HEK293 (cell line): ENCODE measurements at regions not wholly inside any gene's neighbourhood (a gene's known extent, or its start where the extent isn't known, plus 50 kb on each side); places are given as distances from the start of the nearest gene placed in this dataset.

ENCODE experiments used
- CTCF ChIA-PET: fragments of 350-600 bp; formaldehyde crosslinking; extraction: SDS; loops from one replicate; lab custom pipeline; 2021; ENCODE audit warnings: antibody characterized with exemption; lab: Yijun Ruan, JAX
- POLR2A ChIA-PET: fragments of 300-600 bp; formaldehyde crosslinking; extraction: SDS; loops from one replicate; lab custom pipeline; 2020; ENCODE audit warnings: antibody characterized with exemption, inconsistent platforms; lab: Yijun Ruan, JAX
- H3K27ac ChIP-seq: fragments of 200-500 bp; sonication (Bioruptor generic); 2 replicates; pipeline ENCODE4 v1.5.1; 2014; ENCODE audit warnings: low read depth, low read length, control low read depth, inconsistent platforms; ENCODE audit errors: extremely low read depth
- H3K36me3 ChIP-seq, 2 experiments: fragments of 200-500 bp in 1 of 2; sonication (Bioruptor generic) in 1 of 2; 1 replicate in 1 of 2; 2 replicates in 1 of 2; pipeline ENCODE4 v1.5.1; 2014 to 2017; ENCODE audit warnings: inconsistent platforms in 2 of 2, low read length in 2 of 2; ENCODE audit not compliant: control insufficient read depth in 2 of 2, insufficient read depth in 1 of 2
- H3K4me1 ChIP-seq: fragments of 200-500 bp; sonication (Bioruptor generic); 2 replicates; pipeline ENCODE4 v1.5.1; 2014; ENCODE audit warnings: mild to moderate bottlenecking, low read length, inconsistent platforms; ENCODE audit not compliant: control insufficient read depth, insufficient read depth
- H3K4me3 ChIP-seq: 2 replicates; pipeline ENCODE4 v1.5.1; 2011; ENCODE audit warnings: low read depth, mild to moderate bottlenecking, control low read depth, low read length, moderate library complexity
- H3K9me3 ChIP-seq: fragments of 200-500 bp; sonication (Bioruptor generic); 2 replicates; pipeline ENCODE4 v1.5.1; 2014; ENCODE audit warnings: low read depth, low read length, inconsistent platforms; ENCODE audit not compliant: control insufficient read depth, insufficient read depth
- GLIS1 ChIP-seq: fragments of 450-650 bp; formaldehyde crosslinking; IDR thresholded peaks from 2 replicates; pipeline ENCODE4 v1.5.1; 2016; ENCODE audit warnings: missing biosample characterization, missing genetic modification characterization
- GLIS2 ChIP-seq: fragments of 450-650 bp; formaldehyde crosslinking; IDR thresholded peaks from 2 replicates; pipeline ENCODE4 v1.5.1; 2016; ENCODE audit warnings: missing biosample characterization, missing genetic modification characterization
- SP2 ChIP-seq: fragments of 450-650 bp; formaldehyde crosslinking; IDR thresholded peaks from 2 replicates; pipeline ENCODE4 v1.5.1; 2016; ENCODE audit warnings: missing biosample characterization, missing genetic modification characterization
- WT1 ChIP-seq: fragments of 450-650 bp; formaldehyde crosslinking; IDR thresholded peaks from 2 replicates; pipeline ENCODE4 v1.5.1; 2016; ENCODE audit warnings: missing biosample characterization, missing genetic modification characterization
- ZIC2 ChIP-seq: fragments of 450-650 bp; formaldehyde crosslinking; IDR thresholded peaks from 2 replicates; pipeline ENCODE4 v1.5.1; 2016; ENCODE audit warnings: missing biosample characterization, missing genetic modification characterization
- ZNF146 ChIP-seq: fragments of 450-650 bp; formaldehyde crosslinking; IDR thresholded peaks from 2 replicates; pipeline ENCODE4 v1.5.1; 2016; ENCODE audit warnings: missing biosample characterization, missing genetic modification characterization
- ZNF169 ChIP-seq: fragments of 450-650 bp; formaldehyde crosslinking; IDR thresholded peaks from 2 replicates; pipeline ENCODE4 v1.5.1; 2016; ENCODE audit warnings: missing biosample characterization, missing genetic modification characterization
- ZNF423 ChIP-seq: fragments of 450-650 bp; formaldehyde crosslinking; IDR thresholded peaks from 2 replicates; pipeline ENCODE4 v1.5.1; 2016; ENCODE audit warnings: missing biosample characterization, missing genetic modification characterization
- ZNF501 ChIP-seq: fragments of 450-650 bp; formaldehyde crosslinking; IDR thresholded peaks from 2 replicates; pipeline ENCODE4 v1.5.1; 2016; ENCODE audit warnings: missing biosample characterization, missing genetic modification characterization
- ZNF530 ChIP-seq: fragments of 450-650 bp; formaldehyde crosslinking; IDR thresholded peaks from 2 replicates; pipeline ENCODE4 v1.5.1; 2016; ENCODE audit warnings: low read depth, missing biosample characterization, missing genetic modification characterization
- ZNF549 ChIP-seq: fragments of 450-650 bp; IDR thresholded peaks from 2 replicates; pipeline ENCODE4 v1.5.1; 2018; ENCODE audit warnings: missing biosample characterization, missing genetic modification characterization, mild to moderate bottlenecking, inconsistent platforms, moderate library complexity
- ZNF830 ChIP-seq: fragments of 450-650 bp; IDR thresholded peaks from 2 replicates; pipeline ENCODE4 v1.5.0; 2018; ENCODE audit warnings: missing biosample characterization, missing genetic modification characterization, low read depth, mild to moderate bottlenecking, moderate library complexity
- TF ChIP-seq, protein P1 (sequence below): fragments of 450-650 bp; formaldehyde crosslinking; IDR thresholded peaks from 2 replicates; pipeline ENCODE4 v1.5.1; 2017; ENCODE audit warnings: missing biosample characterization, missing genetic modification characterization
- TF ChIP-seq, protein P2 (sequence below): fragments of 450-650 bp; formaldehyde crosslinking; IDR thresholded peaks from 2 replicates; pipeline ENCODE4 v1.5.1; 2016; ENCODE audit warnings: missing biosample characterization, missing genetic modification characterization
- TF ChIP-seq, protein P3 (sequence below): fragments of 450-650 bp; formaldehyde crosslinking; IDR thresholded peaks from 2 replicates; pipeline ENCODE4 v1.5.1; 2016; ENCODE audit warnings: missing biosample characterization, missing genetic modification characterization
- TF ChIP-seq, protein P4 (sequence below): fragments of 450-650 bp; formaldehyde crosslinking; IDR thresholded peaks from 2 replicates; pipeline ENCODE4 v1.5.1; 2016; ENCODE audit warnings: missing biosample characterization, missing genetic modification characterization, low read depth
- TF ChIP-seq, protein P5 (sequence below): fragments of 450-650 bp; formaldehyde crosslinking; IDR thresholded peaks from 2 replicates; pipeline ENCODE4 v1.5.1; 2016; ENCODE audit warnings: missing biosample characterization, missing genetic modification characterization
- TF ChIP-seq, protein P6 (sequence below): fragments of 450-650 bp; formaldehyde crosslinking; IDR thresholded peaks from 2 replicates; pipeline ENCODE4 v1.5.1; 2017; ENCODE audit warnings: missing biosample characterization, missing genetic modification characterization
- TF ChIP-seq, protein P7 (sequence below): fragments of 450-650 bp; formaldehyde crosslinking; IDR thresholded peaks from 2 replicates; pipeline ENCODE4 v1.5.1; 2016; ENCODE audit warnings: missing biosample characterization, missing genetic modification characterization

DNA sequence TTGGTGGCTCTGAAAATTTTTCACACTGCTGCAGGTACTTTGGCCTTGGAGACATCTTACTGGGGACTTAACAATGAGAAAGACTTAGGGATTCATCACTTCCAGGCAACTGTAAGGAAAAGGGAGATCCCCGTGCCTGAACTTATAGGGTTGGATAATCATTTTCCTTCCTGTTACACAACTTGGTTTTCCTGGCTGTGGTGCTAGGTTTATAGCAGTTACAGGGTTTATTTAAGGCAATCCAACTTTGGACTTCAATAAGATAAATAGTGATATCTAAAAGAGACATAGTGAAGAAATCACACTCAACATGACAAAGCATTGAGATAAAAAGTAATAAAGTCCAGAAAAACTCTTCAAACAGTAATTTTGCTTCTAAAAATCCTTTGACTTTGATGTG is 70.2 kb upstream of the RAPH1 start:
- no peaks in the 10 kb centered on the region for H3K36me3 ChIP-seq
- no peak overlapping the region for H3K4me3 ChIP-seq
- ChIA-PET POLR2A (no interaction called here), CTCF (interaction anchor here (0.6 kb wide), 1 partner anchor 903 kb away, joined by 4 read pairs; no protein-coding TSS in a partner anchor)
- no peaks in the 10 kb centered on the region for H3K4me1 ChIP-seq
- TF ChIP-seq ZNF501 (no peak), ZIC2 (tag by site-specific recombination) (no peak), WT1 (tag by site-specific recombination) (no peak), ZNF146 (tag by site-specific recombination) (no peak)
- TF ChIP-seq, protein P1, sequence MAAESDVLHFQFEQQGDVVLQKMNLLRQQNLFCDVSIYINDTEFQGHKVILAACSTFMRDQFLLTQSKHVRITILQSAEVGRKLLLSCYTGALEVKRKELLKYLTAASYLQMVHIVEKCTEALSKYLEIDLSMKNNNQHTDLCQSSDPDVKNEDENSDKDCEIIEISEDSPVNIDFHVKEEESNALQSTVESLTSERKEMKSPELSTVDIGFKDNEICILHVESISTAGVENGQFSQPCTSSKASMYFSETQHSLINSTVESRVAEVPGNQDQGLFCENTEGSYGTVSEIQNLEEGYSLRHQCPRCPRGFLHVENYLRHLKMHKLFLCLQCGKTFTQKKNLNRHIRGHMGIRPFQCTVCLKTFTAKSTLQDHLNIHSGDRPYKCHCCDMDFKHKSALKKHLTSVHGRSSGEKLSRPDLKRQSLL (tag by site-specific recombination): no peak
- TF ChIP-seq, protein P2, sequence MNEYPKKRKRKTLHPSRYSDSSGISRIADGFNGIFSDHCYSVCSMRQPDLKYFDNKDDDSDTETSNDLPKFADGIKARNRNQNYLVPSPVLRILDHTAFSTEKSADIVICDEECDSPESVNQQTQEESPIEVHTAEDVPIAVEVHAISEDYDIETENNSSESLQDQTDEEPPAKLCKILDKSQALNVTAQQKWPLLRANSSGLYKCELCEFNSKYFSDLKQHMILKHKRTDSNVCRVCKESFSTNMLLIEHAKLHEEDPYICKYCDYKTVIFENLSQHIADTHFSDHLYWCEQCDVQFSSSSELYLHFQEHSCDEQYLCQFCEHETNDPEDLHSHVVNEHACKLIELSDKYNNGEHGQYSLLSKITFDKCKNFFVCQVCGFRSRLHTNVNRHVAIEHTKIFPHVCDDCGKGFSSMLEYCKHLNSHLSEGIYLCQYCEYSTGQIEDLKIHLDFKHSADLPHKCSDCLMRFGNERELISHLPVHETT (tag by site-specific recombination): no peak
- H3K9me3 ChIP-seq: no peaks in the 10 kb centered on the region
- no peak overlapping the region for H3K27ac ChIP-seq

DNA sequence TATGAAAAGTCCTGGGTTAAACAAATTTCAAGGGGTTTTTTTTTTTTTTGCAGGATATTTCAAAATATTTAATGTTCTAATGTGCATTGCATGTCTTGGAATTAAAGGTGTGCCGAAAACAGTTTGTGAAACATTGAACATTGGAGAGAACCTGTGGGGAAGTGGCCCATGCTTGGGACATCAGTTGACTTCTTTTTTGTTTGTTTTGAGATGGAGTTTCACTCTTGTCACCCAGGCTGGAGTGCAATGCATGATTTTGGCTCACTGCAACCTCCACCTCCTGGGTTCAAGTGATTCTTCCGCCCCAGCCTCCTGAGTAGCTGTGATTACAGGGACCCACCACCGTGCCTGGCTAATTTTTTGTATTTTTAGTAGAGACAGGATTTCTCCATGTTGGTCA is 71.0 kb upstream of the RAPH1 start:
- TF ChIP-seq ZNF169 (tag by site-specific recombination) (no peak), GLIS1 (no peak), SP2 (no peak), ZIC2 (tag by site-specific recombination) (no peak), GLIS2 (tag by site-specific recombination) (no peak), ZNF423 (tag by site-specific recombination) (no peak), ZNF830 (tag by site-specific recombination) (no peak), ZNF530 (tag by site-specific recombination) (no peak), ZNF549 (tag by site-specific recombination) (no peak)
- TF ChIP-seq, protein P3, sequence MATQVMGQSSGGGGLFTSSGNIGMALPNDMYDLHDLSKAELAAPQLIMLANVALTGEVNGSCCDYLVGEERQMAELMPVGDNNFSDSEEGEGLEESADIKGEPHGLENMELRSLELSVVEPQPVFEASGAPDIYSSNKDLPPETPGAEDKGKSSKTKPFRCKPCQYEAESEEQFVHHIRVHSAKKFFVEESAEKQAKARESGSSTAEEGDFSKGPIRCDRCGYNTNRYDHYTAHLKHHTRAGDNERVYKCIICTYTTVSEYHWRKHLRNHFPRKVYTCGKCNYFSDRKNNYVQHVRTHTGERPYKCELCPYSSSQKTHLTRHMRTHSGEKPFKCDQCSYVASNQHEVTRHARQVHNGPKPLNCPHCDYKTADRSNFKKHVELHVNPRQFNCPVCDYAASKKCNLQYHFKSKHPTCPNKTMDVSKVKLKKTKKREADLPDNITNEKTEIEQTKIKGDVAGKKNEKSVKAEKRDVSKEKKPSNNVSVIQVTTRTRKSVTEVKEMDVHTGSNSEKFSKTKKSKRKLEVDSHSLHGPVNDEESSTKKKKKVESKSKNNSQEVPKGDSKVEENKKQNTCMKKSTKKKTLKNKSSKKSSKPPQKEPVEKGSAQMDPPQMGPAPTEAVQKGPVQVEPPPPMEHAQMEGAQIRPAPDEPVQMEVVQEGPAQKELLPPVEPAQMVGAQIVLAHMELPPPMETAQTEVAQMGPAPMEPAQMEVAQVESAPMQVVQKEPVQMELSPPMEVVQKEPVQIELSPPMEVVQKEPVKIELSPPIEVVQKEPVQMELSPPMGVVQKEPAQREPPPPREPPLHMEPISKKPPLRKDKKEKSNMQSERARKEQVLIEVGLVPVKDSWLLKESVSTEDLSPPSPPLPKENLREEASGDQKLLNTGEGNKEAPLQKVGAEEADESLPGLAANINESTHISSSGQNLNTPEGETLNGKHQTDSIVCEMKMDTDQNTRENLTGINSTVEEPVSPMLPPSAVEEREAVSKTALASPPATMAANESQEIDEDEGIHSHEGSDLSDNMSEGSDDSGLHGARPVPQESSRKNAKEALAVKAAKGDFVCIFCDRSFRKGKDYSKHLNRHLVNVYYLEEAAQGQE (tag by site-specific recombination): no peak
- TF ChIP-seq, protein P4, sequence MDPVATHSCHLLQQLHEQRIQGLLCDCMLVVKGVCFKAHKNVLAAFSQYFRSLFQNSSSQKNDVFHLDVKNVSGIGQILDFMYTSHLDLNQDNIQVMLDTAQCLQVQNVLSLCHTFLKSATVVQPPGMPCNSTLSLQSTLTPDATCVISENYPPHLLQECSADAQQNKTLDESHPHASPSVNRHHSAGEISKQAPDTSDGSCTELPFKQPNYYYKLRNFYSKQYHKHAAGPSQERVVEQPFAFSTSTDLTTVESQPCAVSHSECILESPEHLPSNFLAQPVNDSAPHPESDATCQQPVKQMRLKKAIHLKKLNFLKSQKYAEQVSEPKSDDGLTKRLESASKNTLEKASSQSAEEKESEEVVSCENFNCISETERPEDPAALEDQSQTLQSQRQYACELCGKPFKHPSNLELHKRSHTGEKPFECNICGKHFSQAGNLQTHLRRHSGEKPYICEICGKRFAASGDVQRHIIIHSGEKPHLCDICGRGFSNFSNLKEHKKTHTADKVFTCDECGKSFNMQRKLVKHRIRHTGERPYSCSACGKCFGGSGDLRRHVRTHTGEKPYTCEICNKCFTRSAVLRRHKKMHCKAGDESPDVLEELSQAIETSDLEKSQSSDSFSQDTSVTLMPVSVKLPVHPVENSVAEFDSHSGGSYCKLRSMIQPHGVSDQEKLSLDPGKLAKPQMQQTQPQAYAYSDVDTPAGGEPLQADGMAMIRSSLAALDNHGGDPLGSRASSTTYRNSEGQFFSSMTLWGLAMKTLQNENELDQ (tag by site-specific recombination): no peak
- TF ChIP-seq, protein P1 (tag by site-specific recombination): no peak
- TF ChIP-seq, protein P5, sequence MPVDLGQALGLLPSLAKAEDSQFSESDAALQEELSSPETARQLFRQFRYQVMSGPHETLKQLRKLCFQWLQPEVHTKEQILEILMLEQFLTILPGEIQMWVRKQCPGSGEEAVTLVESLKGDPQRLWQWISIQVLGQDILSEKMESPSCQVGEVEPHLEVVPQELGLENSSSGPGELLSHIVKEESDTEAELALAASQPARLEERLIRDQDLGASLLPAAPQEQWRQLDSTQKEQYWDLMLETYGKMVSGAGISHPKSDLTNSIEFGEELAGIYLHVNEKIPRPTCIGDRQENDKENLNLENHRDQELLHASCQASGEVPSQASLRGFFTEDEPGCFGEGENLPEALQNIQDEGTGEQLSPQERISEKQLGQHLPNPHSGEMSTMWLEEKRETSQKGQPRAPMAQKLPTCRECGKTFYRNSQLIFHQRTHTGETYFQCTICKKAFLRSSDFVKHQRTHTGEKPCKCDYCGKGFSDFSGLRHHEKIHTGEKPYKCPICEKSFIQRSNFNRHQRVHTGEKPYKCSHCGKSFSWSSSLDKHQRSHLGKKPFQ (tag by site-specific recombination): no peak
- TF ChIP-seq, protein P6, sequence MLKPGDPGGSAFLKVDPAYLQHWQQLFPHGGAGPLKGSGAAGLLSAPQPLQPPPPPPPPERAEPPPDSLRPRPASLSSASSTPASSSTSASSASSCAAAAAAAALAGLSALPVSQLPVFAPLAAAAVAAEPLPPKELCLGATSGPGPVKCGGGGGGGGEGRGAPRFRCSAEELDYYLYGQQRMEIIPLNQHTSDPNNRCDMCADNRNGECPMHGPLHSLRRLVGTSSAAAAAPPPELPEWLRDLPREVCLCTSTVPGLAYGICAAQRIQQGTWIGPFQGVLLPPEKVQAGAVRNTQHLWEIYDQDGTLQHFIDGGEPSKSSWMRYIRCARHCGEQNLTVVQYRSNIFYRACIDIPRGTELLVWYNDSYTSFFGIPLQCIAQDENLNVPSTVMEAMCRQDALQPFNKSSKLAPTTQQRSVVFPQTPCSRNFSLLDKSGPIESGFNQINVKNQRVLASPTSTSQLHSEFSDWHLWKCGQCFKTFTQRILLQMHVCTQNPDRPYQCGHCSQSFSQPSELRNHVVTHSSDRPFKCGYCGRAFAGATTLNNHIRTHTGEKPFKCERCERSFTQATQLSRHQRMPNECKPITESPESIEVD (tag by site-specific recombination): no peak
- TF ChIP-seq, protein P7, sequence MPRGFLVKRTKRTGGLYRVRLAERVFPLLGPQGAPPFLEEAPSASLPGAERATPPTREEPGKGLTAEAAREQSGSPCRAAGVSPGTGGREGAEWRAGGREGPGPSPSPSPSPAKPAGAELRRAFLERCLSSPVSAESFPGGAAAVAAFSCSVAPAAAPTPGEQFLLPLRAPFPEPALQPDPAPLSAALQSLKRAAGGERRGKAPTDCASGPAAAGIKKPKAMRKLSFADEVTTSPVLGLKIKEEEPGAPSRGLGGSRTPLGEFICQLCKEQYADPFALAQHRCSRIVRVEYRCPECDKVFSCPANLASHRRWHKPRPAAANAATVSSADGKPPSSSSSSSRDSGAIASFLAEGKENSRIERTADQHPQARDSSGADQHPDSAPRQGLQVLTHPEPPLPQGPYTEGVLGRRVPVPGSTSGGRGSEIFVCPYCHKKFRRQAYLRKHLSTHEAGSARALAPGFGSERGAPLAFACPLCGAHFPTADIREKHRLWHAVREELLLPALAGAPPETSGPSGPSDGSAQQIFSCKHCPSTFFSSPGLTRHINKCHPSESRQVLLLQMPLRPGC: no peak
- Histone ChIP-seq H3K4me1 (no peaks in the 10 kb centered on the region), H3K27ac (no peak overlapping the region), H3K4me3 (no peak overlapping the region), H3K36me3 (no peaks in the 10 kb centered on the region), H3K9me3 (no peaks in the 10 kb centered on the region)
- CTCF ChIA-PET: interaction anchor here (0.6 to 1.3 kb wide), 3 partner anchors 11 to 902 kb away, joined by 3 to 4 read pairs (median 3); no protein-coding TSS in a partner anchor
- POLR2A ChIA-PET: no interaction called here
